ENCODE measurements at regions not wholly inside any gene's neighbourhood (a gene's known extent, or its start where the extent isn't known, plus 50 kb on each side); places are given as distances from the start of the nearest gene placed in this dataset.
"Not testable (repeated sequence)": the region's sequence is repeated elsewhere in the genome, so short reads cannot be mapped to it uniquely, and the experiment has no call there.

DNA sequence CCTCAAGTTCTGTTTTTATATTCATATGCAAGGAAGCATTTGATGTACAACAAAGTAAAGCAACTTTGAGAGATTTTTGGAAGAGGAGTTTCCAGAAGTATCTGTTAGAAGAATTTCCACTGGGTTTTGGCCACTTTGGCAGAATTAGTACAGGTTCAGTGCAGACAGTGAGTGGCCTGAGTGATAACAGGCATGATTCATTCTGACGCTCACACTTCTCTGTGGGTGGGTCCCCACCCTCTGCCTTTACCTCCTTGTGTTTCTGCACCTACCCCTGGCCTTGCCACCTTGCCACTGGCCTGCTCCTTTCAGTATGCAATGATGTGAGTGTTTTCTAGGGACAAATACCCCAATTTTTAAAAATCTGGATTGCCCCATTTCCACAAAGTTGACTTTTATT lies 65.1 kb upstream of the PAX8 start:
- WGBS, 2 experiments (ENCODE audit: extremely low coverage in 2 of 2, insufficient read length in 1 of 2) = no CpG with 5 or more reads among the region's 1 CpG
- H3K4ac ChIP-seq (ENCODE audit: low read depth, low read length); H2BK20ac ChIP-seq (ENCODE audit: low read depth, low read length); BruUV-seq (replicated peaks); H3K9me1 ChIP-seq (ENCODE audit: insufficient read depth, low read length); POLR2A ChIA-PET (ENCODE audit: unreplicated experiment); H3K9me3 ChIP-seq (ENCODE audit: control insufficient read depth, insufficient read depth, low read length); intact Hi-C loops (cut with micrococcal nuclease); H3K4me1 ChIP-seq (ENCODE audit: control insufficient read depth, insufficient read depth, low read length); H2AK5ac ChIP-seq (ENCODE audit: low read depth, low read length); H3K18ac ChIP-seq (ENCODE audit: low read depth, low read length); H2BK120ac ChIP-seq (ENCODE audit: low read depth, low read length); H3K4me2 ChIP-seq (ENCODE audit: low read depth, low read length); ATAC-seq (ENCODE audit: low read depth); H3K79me1 ChIP-seq (ENCODE audit: low read depth in 1 of 2, low read length in 2 of 2); H4K8ac ChIP-seq (ENCODE audit: low read depth in 2 of 2, low read length in 2 of 2); H4K5ac ChIP-seq (ENCODE audit: low read depth, low read length); in situ Hi-C loops (cut with MboI; ENCODE audit: low sequenced_read_pairs); CTCF ChIA-PET; H2BK15ac ChIP-seq (ENCODE audit: low read depth, low read length); H3K56ac ChIP-seq (ENCODE audit: extremely low read depth, insufficient read depth, low read length); H3K4me3 ChIP-seq (ENCODE audit: insufficient read depth, low read depth, low read length); H2BK5ac ChIP-seq (ENCODE audit: low read depth, low read length, poor library complexity, severe bottlenecking); dilution Hi-C loops (cut with HindIII; ENCODE audit: low sequenced_read_pairs, unreplicated experiment); H2AFZ ChIP-seq (replicated peaks; ENCODE audit: low read length, poor library complexity); H3K14ac ChIP-seq (replicated peaks; ENCODE audit: low read depth, low read length); H3K9ac ChIP-seq (ENCODE audit: low read depth, low read length); H3K36me3 ChIP-seq (ENCODE audit: control insufficient read depth, insufficient read depth, low read length); H3K23ac ChIP-seq (ENCODE audit: low read depth, low read length); H3K27ac ChIP-seq (ENCODE audit: insufficient read depth, low read length); H4K20me1 ChIP-seq (ENCODE audit: insufficient read depth, low read length); DNase-seq; H2AK9ac ChIP-seq (replicated peaks; ENCODE audit: low read depth, low read length, poor library complexity); H4K91ac ChIP-seq (ENCODE audit: insufficient read depth, low read depth, low read length): not testable (repeated sequence)
- peaks cover 23% of the 10 kb centered on the region for H3K27me3 ChIP-seq (ENCODE audit: control insufficient read depth, insufficient read depth, low read length)
